ENCODE measurements at regions not wholly inside any gene's neighbourhood (a gene's known extent, or its start where the extent isn't known, plus 50 kb on each side); places are given as distances from the start of the nearest gene placed in this dataset.

DNA sequence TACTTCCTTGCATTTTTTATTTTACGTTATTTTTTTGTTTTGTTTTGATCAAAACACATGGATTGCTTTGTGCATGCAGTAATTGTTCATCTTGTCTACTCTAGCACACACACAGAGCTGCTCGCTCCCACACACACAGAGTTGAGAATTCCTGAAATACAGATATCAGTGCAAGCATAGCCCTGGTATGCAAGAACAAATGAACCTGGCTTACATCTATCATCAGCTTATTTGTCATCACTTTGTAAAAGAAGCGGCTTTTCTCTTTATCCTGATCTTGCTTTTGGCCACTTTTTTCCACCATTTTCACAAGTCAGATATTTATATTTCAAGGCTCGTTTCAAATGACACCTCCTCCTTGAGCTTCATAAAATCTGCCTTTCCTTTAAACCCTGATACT, 1435.7 kb downstream of the MAT2B start:
- TF ChIP-seq, protein P1, sequence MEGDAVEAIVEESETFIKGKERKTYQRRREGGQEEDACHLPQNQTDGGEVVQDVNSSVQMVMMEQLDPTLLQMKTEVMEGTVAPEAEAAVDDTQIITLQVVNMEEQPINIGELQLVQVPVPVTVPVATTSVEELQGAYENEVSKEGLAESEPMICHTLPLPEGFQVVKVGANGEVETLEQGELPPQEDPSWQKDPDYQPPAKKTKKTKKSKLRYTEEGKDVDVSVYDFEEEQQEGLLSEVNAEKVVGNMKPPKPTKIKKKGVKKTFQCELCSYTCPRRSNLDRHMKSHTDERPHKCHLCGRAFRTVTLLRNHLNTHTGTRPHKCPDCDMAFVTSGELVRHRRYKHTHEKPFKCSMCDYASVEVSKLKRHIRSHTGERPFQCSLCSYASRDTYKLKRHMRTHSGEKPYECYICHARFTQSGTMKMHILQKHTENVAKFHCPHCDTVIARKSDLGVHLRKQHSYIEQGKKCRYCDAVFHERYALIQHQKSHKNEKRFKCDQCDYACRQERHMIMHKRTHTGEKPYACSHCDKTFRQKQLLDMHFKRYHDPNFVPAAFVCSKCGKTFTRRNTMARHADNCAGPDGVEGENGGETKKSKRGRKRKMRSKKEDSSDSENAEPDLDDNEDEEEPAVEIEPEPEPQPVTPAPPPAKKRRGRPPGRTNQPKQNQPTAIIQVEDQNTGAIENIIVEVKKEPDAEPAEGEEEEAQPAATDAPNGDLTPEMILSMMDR (IDR thresholded peaks at IDR 0.05; ENCODE audit: low read depth, low read length, missing input control), result no peak
- no peak for TF ChIP-seq ATF3 (IDR thresholded peaks at IDR 0.05)
- TF ChIP-seq, protein P2, sequence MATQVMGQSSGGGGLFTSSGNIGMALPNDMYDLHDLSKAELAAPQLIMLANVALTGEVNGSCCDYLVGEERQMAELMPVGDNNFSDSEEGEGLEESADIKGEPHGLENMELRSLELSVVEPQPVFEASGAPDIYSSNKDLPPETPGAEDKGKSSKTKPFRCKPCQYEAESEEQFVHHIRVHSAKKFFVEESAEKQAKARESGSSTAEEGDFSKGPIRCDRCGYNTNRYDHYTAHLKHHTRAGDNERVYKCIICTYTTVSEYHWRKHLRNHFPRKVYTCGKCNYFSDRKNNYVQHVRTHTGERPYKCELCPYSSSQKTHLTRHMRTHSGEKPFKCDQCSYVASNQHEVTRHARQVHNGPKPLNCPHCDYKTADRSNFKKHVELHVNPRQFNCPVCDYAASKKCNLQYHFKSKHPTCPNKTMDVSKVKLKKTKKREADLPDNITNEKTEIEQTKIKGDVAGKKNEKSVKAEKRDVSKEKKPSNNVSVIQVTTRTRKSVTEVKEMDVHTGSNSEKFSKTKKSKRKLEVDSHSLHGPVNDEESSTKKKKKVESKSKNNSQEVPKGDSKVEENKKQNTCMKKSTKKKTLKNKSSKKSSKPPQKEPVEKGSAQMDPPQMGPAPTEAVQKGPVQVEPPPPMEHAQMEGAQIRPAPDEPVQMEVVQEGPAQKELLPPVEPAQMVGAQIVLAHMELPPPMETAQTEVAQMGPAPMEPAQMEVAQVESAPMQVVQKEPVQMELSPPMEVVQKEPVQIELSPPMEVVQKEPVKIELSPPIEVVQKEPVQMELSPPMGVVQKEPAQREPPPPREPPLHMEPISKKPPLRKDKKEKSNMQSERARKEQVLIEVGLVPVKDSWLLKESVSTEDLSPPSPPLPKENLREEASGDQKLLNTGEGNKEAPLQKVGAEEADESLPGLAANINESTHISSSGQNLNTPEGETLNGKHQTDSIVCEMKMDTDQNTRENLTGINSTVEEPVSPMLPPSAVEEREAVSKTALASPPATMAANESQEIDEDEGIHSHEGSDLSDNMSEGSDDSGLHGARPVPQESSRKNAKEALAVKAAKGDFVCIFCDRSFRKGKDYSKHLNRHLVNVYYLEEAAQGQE (IDR thresholded peaks at IDR 0.05), result no peak
- TF ChIP-seq TAF1 (conservative IDR thresholded peaks at IDR 0.05), result no peak
- TF ChIP-seq HNF4A (conservative IDR thresholded peaks at IDR 0.05), result no peak
- TF ChIP-seq FOXA1 (IDR thresholded peaks at IDR 0.05), result no peak
- TF ChIP-seq HNF4G (IDR thresholded peaks at IDR 0.05), result no peak
- TF ChIP-seq, protein P3, sequence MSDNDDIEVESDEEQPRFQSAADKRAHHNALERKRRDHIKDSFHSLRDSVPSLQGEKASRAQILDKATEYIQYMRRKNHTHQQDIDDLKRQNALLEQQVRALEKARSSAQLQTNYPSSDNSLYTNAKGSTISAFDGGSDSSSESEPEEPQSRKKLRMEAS (IDR thresholded peaks at IDR 0.05), result no peak
- no peak for TF ChIP-seq ZBTB33 (IDR thresholded peaks at IDR 0.05)
- TF ChIP-seq YY1 (IDR thresholded peaks at IDR 0.05), result no peak

Data from liver (tissue), 3 donors.